AG08395 (cell line): ENCODE measurements at regions not wholly inside any gene's neighbourhood (a gene's known extent, or its start where the extent isn't known, plus 50 kb on each side); places are given as distances from the start of the nearest gene placed in this dataset.

Source experiments
- DNase-seq: peaks from one replicate; pipeline ENCODE4 v3.0.0; 2012; ENCODE audit warnings: mixed read lengths, low spot score

GRCh38 chr18:43649649-43650357, 372.5 kb upstream of the SYT4 start:
- DNase-seq: no peak

GRCh38 chr18:43650426-43650825, 373.1 kb upstream of the SYT4 start:
- DNase-seq: no peak

GRCh38 chr18:43651057-43651456, 373.8 kb upstream of the SYT4 start:
- DNase-seq: no peak

- DNase-seq: no peak
Observed at GRCh38 chr18:43656547-43656946, 379.3 kb upstream of the SYT4 start.

GRCh38 chr18:43661570-43661969, 384.3 kb upstream of the SYT4 start:
- peak; percentile 1 for DNase-seq

- peak; percentile 38 for DNase-seq
Observed at GRCh38 chr18:43662657-43663056, 385.4 kb upstream of the SYT4 start.

- DNase-seq: no peak
Observed at GRCh38 chr18:43663159-43663558, 385.9 kb upstream of the SYT4 start.

GRCh38 chr18:43664487-43665008, 387.3 kb upstream of the SYT4 start:
- no peak for DNase-seq

- peak; percentile 75 for DNase-seq
Observed at GRCh38 chr18:43665105-43665788, 388.0 kb upstream of the SYT4 start.

- no peak for DNase-seq
Observed at GRCh38 chr18:43668866-43669265, 391.6 kb upstream of the SYT4 start.

GRCh38 chr18:43671431-43671830, 394.1 kb upstream of the SYT4 start:
- no peak for DNase-seq

GRCh38 chr18:43680096-43680495, 402.8 kb upstream of the SYT4 start:
- peak; percentile 23 for DNase-seq

GRCh38 chr18:43681661-43682060, 404.4 kb upstream of the SYT4 start:
- DNase-seq: no peak

GRCh38 chr18:43682196-43682595, 404.9 kb upstream of the SYT4 start:
- no peak for DNase-seq

- DNase-seq: no peak
Observed at GRCh38 chr18:43686709-43687108, 409.4 kb upstream of the SYT4 start.

GRCh38 chr18:43692099-43692690, 414.9 kb upstream of the SYT4 start:
- DNase-seq: peak; percentile 18

GRCh38 chr18:43702399-43702798, 425.1 kb upstream of the SYT4 start:
- DNase-seq: no peak

GRCh38 chr18:43703050-43703449, 425.8 kb upstream of the SYT4 start:
- DNase-seq: no peak

- DNase-seq: no peak
Observed at GRCh38 chr18:43705850-43706249, 428.6 kb upstream of the SYT4 start.

- no peak for DNase-seq
Observed at GRCh38 chr18:43710135-43710534, 432.8 kb upstream of the SYT4 start.

GRCh38 chr18:43714343-43715010, 437.2 kb upstream of the SYT4 start:
- DNase-seq: no peak

GRCh38 chr18:43719267-43719795, 442.0 kb upstream of the SYT4 start:
- DNase-seq: no peak
